ENCODE measurements at regions not wholly inside any gene's neighbourhood (a gene's known extent, or its start where the extent isn't known, plus 50 kb on each side); places are given as distances from the start of the nearest gene placed in this dataset.

DNA sequence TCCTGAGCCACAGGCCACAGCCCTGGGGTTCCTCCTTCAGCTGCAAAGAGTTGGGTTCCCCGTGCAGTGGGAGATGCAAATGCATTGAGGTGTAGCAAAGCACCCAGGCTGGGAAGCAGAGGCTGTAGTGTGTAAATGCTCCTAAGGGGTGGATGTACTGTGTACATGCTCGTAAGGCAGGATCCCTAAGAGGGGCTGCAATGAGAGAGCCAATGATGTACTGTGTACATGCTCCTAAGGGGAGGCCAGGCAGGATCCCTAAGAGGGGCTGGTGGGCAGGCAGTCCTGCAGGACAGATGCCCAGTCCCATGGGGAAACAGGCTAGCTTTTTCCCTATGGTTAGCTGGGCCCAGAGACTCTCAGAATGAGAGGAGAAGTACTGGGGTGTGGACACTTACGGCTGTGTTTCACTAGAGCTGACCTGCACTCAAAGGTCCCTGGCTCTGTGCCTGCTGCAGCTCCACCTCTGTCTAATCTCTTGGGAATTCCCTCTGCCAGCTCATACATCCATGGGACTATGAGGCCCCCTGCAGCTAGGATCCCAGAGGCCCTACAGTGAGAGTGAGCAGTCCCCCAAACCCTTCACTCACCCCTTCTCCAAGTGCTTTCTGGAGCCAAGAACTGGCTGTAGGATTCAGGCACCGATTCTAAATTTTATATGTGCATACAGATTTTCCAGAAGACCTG lies 261.9 kb upstream of the LUZP2 start:
- TF ChIP-seq, protein P1, sequence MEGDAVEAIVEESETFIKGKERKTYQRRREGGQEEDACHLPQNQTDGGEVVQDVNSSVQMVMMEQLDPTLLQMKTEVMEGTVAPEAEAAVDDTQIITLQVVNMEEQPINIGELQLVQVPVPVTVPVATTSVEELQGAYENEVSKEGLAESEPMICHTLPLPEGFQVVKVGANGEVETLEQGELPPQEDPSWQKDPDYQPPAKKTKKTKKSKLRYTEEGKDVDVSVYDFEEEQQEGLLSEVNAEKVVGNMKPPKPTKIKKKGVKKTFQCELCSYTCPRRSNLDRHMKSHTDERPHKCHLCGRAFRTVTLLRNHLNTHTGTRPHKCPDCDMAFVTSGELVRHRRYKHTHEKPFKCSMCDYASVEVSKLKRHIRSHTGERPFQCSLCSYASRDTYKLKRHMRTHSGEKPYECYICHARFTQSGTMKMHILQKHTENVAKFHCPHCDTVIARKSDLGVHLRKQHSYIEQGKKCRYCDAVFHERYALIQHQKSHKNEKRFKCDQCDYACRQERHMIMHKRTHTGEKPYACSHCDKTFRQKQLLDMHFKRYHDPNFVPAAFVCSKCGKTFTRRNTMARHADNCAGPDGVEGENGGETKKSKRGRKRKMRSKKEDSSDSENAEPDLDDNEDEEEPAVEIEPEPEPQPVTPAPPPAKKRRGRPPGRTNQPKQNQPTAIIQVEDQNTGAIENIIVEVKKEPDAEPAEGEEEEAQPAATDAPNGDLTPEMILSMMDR (conservative IDR thresholded peaks at IDR 0.05) = no peak
- no peak for TF ChIP-seq ZFX (IDR thresholded peaks at IDR 0.05)

Data from C4-2B (cell line).